HG02852 (cell line): ENCODE measurements at regions not wholly inside any gene's neighbourhood (a gene's known extent, or its start where the extent isn't known, plus 50 kb on each side); places are given as distances from the start of the nearest gene placed in this dataset.
"Not testable (repeated sequence)": the region's sequence is repeated elsewhere in the genome, so short reads cannot be mapped to it uniquely, and the experiment has no call there.

Source experiments
- ATAC-seq: cut with Tn5 transposase; IDR thresholded peaks from one replicate; pipeline ENCODE4 v1.9.1; 2021; ENCODE audit warnings: mild to moderate bottlenecking, moderate library complexity; ENCODE audit not compliant: unreplicated experiment

- ATAC-seq = no peak
These were observed 97.9 kb downstream of the DLEU7 start for GRCh38 chr13:50745542-50746115.

GRCh38 chr13:50747737-50748350, 95.6 kb downstream of the DLEU7 start:
- no peak for ATAC-seq

GRCh38 chr13:50753221-50753620, 90.3 kb downstream of the DLEU7 start:
- not testable (repeated sequence) for ATAC-seq

- not testable (repeated sequence) for ATAC-seq
These were observed 87.4 kb downstream of the DLEU7 start for GRCh38 chr13:50755862-50756685.

GRCh38 chr13:50757008-50757407, 86.5 kb downstream of the DLEU7 start:
- ATAC-seq = no peak

- no peak for ATAC-seq
These were observed 84.7 kb downstream of the DLEU7 start for GRCh38 chr13:50758796-50759195.

- ATAC-seq = no peak
These were observed 82.7 kb downstream of the DLEU7 start for GRCh38 chr13:50760751-50761150.

- no peak for ATAC-seq
These were observed 82.1 kb downstream of the DLEU7 start for GRCh38 chr13:50761406-50761805.

- ATAC-seq = no peak
These were observed 80.4 kb downstream of the DLEU7 start for GRCh38 chr13:50762969-50763567.

GRCh38 chr13:50766013-50766412, 77.5 kb downstream of the DLEU7 start:
- ATAC-seq = no peak

- ATAC-seq = no peak
These were observed 76.8 kb downstream of the DLEU7 start for GRCh38 chr13:50766695-50767094.

- not testable (repeated sequence) for ATAC-seq
These were observed 70.6 kb downstream of the DLEU7 start for GRCh38 chr13:50772881-50773280.
